Left ventricle myocardium superior (tissue), 1 donor: ENCODE measurements at regions not wholly inside any gene's neighbourhood (a gene's known extent, or its start where the extent isn't known, plus 50 kb on each side); places are given as distances from the start of the nearest gene placed in this dataset.

ENCODE experiments used
- ATAC-seq: fragments of 200-7000 bp; cut with Tn5 transposase; one replicate; pipeline ENCODE4 v1.9.1; 2020; ENCODE audit warnings: mild to moderate bottlenecking, moderate library complexity
- DNase-seq: peaks from one replicate; pipeline ENCODE4 v3.0.0-alpha.2; 2020
- intact Hi-C: fragments of 100-400 bp; cut with micrococcal nuclease; formaldehyde crosslinking; loops from one replicate; pipeline ENCODE4 v1.11.0; 2022
- donor health status: DM: no; HTN: yes; CAD: no; lungs with severe emphysema.

DNA sequence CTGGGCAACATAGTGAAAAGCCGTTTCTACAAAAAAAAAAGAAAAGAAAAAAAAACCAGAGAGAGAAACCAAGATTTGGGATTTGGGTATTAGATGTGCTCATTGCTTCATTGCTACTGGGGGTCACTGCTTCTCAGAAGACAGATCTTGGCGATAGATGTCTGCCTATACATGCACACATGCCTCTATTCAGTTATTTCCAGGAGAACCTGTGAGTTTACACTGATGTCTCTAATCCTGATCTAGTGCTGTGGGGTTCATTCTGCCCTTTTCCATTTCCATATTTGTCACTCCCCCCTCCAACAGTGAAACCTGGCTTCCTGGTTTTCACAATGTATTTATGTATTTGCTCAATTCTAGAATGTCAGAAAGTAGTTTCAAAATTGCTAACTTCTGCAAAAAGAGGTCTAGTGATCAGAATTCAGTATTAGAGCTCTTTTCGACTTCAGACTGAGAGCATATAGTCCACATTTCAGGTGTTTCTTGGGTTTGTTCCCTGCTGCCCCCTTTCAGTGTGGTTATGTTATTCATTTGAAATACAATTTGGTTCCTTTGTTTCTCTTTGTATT, 111.0 kb downstream of the SLC25A47 start:
- no peak for ATAC-seq
- no peak for DNase-seq
- intact Hi-C loops = no loop called here

DNA sequence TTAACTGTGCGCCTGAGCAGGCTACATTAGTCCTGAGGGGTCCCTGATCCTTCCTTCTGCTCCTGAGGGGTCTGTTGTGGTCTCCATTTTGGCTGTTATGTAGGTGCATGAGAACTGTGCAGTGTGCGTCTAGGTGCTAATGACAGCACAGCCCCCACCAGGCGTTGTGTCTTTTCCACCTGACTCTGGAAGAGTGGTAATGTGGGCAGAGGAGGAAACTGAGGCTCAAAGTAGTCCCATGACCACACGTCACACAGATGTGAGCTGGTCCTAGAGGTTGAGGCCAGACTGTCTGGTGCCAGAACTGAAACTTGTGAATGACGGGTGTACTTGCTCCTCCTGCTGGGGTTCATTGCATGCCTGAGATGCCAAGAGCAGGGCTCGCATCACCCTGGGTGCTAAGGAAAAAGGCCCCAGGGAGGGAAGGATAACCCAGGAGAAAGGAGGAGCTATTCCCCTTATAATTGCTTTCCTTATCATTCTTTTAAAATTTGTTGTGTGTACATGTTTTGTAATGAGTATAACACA, 111.8 kb downstream of the SLC25A47 start:
- ATAC-seq (no peak), DNase-seq (no peak)
- intact Hi-C loops = no loop called here

- ATAC-seq (no peak), DNase-seq (no peak)
- intact Hi-C loops = no loop called here
These were observed 112.3 kb downstream of the SLC25A47 start for GRCh38 chr14:100435459-100435858.

- no peak for DNase-seq
- no peak for ATAC-seq
- intact Hi-C loops = no loop called here
These were observed 113.7 kb downstream of the SLC25A47 start for GRCh38 chr14:100436745-100437406.

DNA sequence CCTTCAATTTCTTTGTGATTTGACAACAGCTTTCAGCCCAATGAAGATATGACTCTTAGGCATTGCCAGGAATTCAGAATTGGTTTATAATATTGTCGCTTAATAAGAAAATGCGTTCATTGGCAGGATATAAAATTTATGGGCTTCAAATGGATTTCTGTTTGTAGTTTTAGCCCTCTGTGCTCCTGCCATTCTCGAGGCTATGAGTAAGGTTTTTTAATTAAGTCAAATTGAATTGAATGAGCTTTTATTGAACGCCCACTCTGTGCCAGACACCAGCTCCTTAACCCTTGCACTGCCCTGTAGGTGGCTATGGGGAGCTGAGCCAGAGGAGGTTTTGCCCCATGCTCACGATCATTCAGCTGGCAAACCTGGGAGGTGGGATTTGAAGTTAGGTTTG, 115.1 kb downstream of the SLC25A47 start:
- no peak for ATAC-seq
- intact Hi-C loops = no loop called here

DNA sequence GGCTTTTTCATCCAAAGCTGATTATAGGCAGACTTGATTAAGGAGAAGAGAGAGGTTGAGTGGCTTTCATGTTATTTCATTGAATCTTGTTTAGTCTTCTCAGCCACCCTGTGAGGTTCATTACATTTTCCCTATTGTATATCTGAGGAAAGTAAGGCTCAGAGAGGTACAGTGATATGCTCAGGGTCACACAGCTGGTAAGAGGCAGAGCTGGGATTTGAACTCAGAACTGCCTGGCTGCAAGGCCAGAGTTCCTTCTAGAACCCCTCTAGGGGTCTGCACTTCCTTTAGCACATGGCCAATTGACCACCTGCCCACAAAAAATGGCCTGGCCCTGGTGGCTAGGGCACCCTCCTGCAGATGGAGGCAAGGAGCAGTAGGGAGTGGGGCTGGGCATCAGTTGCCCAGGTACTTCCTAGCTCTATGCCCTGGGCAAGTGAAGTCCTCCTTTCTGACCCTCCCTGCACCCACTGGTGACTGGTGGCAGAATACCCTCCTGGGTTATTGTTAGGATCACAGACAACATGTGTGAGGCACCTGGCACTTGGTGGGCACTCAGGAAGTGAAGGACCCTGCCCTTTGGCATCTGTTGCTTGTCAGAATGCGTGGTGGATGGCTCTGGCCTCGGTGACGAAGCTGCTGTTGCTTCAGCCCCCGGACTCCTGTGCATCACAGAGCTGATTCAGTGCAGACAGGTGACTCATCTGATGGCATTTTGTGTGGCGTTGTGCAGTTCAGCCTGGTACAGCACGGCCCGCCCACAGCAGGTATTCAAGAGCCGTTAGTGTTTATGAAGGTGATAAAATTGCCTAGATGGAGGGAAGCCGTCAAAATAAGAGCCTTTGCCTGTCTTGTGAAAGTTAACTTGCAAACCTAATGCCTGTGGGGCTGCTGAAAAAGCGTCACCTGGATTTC, 115.8 kb downstream of the SLC25A47 start:
- ATAC-seq (no peak), DNase-seq (no peak)
- intact Hi-C loops = no loop called here

More for the DNA sequence above, 115.1 kb downstream of the SLC25A47 start:
- no peak for DNase-seq

DNA sequence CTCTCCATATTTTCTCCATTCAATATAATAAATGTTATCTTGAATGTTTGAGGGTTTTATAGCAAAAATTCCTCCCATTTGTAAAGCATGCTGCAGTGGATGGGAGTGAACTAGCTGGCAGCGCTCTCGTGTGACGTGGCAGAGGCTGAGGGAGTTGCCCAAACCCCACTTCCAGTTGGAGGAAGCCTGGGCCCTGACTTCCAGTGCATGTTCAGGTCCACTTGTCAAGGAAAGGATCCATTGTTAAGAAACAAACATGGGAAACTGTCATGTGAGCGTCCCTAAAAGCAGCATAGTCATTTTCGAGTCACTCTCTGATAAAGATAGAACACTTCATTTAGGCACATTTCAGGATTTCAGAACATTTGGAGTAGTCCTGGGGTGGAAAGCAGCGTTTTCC, 116.6 kb downstream of the SLC25A47 start:
- ATAC-seq = peak; percentile 45
- DNase-seq = peak; percentile 47
- intact Hi-C loops = no loop called here

DNA sequence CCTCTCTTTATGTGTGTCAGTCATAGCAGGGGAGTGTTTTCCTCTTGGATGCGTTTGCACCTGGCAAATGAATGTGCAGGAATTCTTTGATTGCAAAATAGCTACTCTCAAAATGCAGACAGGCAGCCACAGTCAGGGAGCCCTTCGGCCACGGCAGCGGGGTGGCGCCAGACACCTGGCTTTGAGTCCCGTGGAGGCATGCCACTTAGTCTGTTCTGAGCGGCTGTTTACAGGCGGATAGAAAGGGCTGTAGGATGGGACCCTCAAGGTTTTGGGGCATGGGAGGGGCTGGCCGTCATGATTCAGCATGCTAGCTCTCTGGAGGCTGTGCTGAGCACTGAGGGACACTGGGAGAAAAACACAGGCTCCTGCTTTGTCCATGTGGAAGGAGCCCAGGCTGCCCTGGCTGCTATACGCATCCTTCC, 117.1 kb downstream of the SLC25A47 start:
- ATAC-seq = peak; percentile 95
- peak; percentile 81 for DNase-seq
- intact Hi-C loops = no loop called here

DNA sequence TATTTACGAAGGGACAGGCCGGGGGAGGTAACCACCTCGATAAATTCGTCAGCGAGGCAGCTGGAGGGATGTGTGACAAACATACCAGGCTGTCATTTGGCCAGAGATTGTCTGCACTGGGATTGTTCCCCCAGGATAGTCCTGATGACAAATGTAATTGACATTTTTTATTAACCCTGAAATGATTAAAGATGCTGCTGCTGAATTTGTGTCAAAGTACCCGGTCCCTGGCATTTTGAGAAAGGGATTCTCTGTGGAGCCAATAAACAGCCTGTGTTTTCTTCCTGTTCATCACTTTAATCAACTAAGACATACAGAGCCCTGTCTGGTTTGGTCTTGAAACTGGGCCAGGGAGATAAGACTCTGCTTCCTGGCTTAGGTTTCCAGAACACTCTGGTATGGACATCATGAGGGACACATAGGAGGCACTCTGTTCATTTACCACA, 117.6 kb downstream of the SLC25A47 start:
- intact Hi-C loops = no loop called here
- DNase-seq = no peak
- peak; percentile 63 for ATAC-seq

GRCh38 chr14:100441271-100441947, 118.3 kb downstream of the SLC25A47 start:
- intact Hi-C loops = no loop called here
- ATAC-seq = no peak
- no peak for DNase-seq

GRCh38 chr14:100442036-100442435, 118.9 kb downstream of the SLC25A47 start:
- intact Hi-C loops = no loop called here
- DNase-seq (no peak), ATAC-seq (no peak)

DNA sequence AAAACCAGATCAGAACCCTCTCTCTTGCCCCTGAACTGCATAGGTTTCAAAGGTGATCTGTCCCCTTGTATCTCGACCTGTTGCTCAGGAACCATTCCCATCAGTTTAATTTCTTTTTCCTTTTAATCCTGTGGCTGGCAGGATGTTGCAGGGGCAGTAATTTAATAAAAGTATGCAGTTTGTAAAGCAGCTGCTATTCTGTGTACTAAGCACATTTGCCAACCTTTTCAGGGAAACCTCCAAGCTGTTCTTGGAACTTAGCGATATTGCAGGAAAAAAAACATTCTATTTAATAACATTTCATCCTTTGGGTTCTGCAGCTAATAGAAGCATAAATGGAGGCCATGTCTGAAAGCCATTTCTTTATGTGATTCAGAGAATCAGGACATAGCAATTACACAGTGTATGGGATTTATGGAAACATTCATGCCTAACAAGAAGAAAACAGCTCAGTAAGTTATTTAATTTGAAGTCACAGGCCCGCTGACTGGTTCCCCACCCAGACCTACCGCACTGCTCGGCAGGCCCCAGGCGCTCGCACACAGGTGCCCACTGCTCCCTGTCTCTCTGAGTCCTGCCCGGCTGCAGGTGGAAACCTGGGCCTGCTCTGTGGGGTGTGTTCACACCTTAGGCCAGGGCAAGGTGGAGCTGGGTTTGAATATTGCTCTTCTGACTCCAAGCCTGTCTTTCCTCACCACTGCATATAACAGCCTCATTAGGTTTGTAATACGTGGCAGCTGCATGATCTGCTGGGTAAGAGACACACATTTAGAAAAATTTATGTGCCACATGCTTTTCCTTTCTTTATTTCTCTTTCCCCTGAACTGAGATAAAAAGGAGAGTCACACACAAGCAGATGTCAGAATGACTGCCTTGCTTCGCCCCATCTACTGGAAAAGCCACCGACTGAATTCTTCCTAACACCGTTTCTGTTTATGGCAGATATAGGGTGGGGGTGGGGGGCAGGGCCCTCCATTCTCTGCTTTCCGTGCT, 119.7 kb downstream of the SLC25A47 start:
- DNase-seq (no peak), ATAC-seq (no peak)
- intact Hi-C loops = no loop called here

DNA sequence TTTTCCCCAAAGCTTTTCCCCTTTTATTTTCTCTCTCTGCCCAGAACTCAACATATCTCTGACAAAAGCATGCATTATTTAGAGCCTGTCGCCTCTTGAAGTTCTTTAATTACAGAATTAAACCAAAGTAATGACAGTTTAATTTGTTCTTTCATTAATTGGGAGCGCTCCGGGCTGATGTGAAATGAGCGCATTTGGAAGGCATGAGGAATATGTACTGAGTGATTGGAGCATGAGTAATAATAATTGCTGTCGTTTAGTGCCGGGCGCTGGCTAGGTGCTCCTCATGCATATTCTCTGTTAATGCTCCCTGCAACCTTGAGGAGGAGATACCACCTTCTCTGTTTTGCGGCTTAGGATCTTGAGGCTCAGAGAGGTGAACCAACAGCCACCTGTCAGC, 120.5 kb downstream of the SLC25A47 start:
- intact Hi-C loops = no loop called here
- ATAC-seq = no peak
- no peak for DNase-seq

- intact Hi-C loops = no loop called here
- DNase-seq (no peak), ATAC-seq (no peak)
These were observed 122.4 kb downstream of the SLC25A47 start for GRCh38 chr14:100445436-100446088.

DNA sequence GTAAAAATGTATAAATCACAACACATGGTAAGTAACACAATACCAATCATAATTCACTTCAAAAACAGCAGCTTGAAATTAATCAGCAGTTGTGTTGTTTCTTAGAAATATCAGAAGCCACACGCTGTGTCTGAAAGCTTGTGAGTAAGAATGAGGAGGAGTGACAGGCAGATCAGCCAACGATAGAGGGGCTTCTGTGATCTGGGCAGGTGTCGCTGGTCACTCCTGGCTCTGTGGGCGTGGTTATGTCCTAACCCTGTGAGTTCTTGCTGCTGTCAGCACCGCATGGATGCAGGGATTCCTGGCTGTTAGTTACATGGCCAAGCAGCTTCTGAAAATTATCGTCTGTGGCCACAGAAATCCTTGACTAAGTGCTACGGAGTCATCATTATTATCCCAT, 123.4 kb downstream of the SLC25A47 start:
- ATAC-seq (no peak), DNase-seq (no peak)

DNA sequence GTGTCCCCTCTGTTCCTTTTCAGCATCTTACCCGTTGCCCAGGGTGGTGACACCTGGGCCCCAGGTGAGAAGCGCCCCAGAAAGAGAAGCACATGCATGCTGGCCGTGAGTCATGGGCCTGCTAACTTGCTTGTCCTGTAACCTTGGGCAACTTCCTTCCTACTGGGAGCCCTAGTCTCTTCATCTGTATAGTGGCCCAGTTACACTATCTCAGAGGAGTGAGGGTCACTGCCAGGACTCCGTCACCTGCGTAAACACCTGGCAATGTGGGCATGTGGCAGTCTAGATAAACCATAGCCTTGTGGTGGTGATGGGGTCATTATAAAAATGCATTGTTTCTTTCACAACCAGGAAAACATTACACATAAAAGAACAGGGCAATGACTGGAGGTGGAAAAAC, 125.2 kb downstream of the SLC25A47 start:
- DNase-seq = no peak
- intact Hi-C loops = no loop called here
- ATAC-seq = no peak

More for the DNA sequence above, 123.4 kb downstream of the SLC25A47 start:
- intact Hi-C loops = no loop called here

GRCh38 chr14:100449225-100449987, 126.3 kb downstream of the SLC25A47 start:
- DNase-seq (no peak), ATAC-seq (no peak)
- intact Hi-C loops = no loop called here
